Astrocyte (in vitro differentiated cells and primary cell): ENCODE measurements at regions not wholly inside any gene's neighbourhood (a gene's known extent, or its start where the extent isn't known, plus 50 kb on each side); places are given as distances from the start of the nearest gene placed in this dataset.

Experiments
- EZH2 ChIP-seq: IDR thresholded peaks from 2 replicates; pipeline ENCODE4 v1.6.1; 2012; ENCODE audit warnings: mild to moderate bottlenecking, low read length, inconsistent platforms; ENCODE audit not compliant: insufficient read depth
- TF ChIP-seq, protein P1 (sequence below): IDR thresholded peaks from 2 replicates; pipeline ENCODE4 v1.5.1; 2011; ENCODE audit warnings: low read depth, mild to moderate bottlenecking, inconsistent platforms, low read length, moderate library complexity; ENCODE audit not compliant: insufficient read depth

DNA sequence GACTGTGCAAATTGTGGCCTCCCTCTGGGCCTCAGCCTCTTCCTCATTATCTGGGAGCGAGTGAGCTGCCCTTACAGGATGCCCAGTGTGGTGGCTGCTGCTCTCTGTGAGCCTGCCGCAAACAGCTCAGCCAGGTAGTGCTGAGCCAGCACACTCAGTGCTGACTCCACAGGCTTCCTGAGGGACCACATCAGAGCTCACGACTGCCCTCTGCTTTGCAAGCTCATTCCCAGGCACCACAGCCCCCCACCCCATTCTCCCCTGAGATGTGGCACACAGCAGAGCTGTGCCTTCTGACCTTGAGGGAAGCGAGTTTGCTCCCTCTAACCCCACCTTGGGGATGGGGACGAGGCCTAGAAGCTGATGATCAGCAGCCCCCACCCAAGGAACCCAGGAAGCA, 230.5 kb upstream of the PPP2R2D start:
- TF ChIP-seq, protein P1, sequence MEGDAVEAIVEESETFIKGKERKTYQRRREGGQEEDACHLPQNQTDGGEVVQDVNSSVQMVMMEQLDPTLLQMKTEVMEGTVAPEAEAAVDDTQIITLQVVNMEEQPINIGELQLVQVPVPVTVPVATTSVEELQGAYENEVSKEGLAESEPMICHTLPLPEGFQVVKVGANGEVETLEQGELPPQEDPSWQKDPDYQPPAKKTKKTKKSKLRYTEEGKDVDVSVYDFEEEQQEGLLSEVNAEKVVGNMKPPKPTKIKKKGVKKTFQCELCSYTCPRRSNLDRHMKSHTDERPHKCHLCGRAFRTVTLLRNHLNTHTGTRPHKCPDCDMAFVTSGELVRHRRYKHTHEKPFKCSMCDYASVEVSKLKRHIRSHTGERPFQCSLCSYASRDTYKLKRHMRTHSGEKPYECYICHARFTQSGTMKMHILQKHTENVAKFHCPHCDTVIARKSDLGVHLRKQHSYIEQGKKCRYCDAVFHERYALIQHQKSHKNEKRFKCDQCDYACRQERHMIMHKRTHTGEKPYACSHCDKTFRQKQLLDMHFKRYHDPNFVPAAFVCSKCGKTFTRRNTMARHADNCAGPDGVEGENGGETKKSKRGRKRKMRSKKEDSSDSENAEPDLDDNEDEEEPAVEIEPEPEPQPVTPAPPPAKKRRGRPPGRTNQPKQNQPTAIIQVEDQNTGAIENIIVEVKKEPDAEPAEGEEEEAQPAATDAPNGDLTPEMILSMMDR: no peak
- TF ChIP-seq EZH2: no peak
